Peyer's patch (tissue), 4 donors: ENCODE measurements at regions not wholly inside any gene's neighbourhood (a gene's known extent, or its start where the extent isn't known, plus 50 kb on each side); places are given as distances from the start of the nearest gene placed in this dataset.

Experiments
- POLR2A ChIP-seq, 2 donors: fragments of 450-650 bp; IDR thresholded peaks; one replicate each; pipeline ENCODE4 v1.5.1; 2017; ENCODE audit warnings: antibody characterized with exemption in 2 of 2, mild to moderate bottlenecking in 2 of 2, moderate library complexity in 2 of 2
- TF ChIP-seq, protein P1 (sequence below), 6 experiments: fragments of 450-650 bp in 4 of 6; fragments of 200-600 bp in 2 of 6; sonication (generic) in 1 of 6; IDR thresholded peaks; one replicate each; pipeline ENCODE4 v1.5.1; 2017 to 2019; ENCODE audit warnings: antibody characterized with exemption in 6 of 6, mild to moderate bottlenecking in 3 of 6, moderate library complexity in 1 of 6

GRCh38 chr6:40112350-40112749 is 178.1 kb upstream of the MOCS1 start:
- TF ChIP-seq POLR2A (IDR thresholded peaks at IDR 0.05) = no peak
- TF ChIP-seq, protein P1, sequence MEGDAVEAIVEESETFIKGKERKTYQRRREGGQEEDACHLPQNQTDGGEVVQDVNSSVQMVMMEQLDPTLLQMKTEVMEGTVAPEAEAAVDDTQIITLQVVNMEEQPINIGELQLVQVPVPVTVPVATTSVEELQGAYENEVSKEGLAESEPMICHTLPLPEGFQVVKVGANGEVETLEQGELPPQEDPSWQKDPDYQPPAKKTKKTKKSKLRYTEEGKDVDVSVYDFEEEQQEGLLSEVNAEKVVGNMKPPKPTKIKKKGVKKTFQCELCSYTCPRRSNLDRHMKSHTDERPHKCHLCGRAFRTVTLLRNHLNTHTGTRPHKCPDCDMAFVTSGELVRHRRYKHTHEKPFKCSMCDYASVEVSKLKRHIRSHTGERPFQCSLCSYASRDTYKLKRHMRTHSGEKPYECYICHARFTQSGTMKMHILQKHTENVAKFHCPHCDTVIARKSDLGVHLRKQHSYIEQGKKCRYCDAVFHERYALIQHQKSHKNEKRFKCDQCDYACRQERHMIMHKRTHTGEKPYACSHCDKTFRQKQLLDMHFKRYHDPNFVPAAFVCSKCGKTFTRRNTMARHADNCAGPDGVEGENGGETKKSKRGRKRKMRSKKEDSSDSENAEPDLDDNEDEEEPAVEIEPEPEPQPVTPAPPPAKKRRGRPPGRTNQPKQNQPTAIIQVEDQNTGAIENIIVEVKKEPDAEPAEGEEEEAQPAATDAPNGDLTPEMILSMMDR (IDR thresholded peaks at IDR 0.05) = peak in 1 of 6 experiments; percentile 18
